ENCODE measurements at regions not wholly inside any gene's neighbourhood (a gene's known extent, or its start where the extent isn't known, plus 50 kb on each side); places are given as distances from the start of the nearest gene placed in this dataset.
A peak's percentile ranks its signal among the peaks of the same experiment; 100 is the strongest.
"Not testable (repeated sequence)": the region's sequence is repeated elsewhere in the genome, so short reads cannot be mapped to it uniquely, and the experiment has no call there.

DNA sequence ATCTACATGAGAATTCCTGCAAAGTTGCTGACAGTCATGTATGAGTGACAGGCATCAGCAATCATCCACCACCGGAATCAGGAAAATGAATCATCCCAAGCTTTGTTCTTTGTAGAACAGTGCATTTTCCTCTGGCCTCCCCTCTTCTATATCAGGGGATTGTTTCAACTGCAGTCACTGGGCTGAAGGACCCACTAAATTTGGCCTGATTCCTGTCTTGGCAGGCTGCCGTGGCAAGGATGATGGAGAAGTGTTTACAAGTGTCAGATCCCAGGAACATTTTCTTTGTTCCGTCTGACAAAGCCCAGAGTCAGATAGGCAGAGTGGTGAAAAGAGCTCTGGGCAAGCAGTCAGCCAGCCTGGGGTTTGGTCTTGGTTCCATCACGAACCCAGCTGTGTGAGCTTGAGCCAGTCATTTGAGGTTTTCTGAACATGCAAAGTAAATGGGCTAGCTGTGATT, 175.1 kb upstream of the TSC22D2 start:
- no peak for TF ChIP-seq CTCF (IDR thresholded peaks at IDR 0.05; ENCODE audit: borderline replicate concordance, control extremely low read depth, extremely low read depth, insufficient read depth, missing control alignments)
- DNase-seq (ENCODE audit: low spot score), result no peak
- in situ Hi-C loops (cut with MboI; ENCODE audit: low sequenced_read_pairs, unreplicated experiment), result no loop called here

DNA sequence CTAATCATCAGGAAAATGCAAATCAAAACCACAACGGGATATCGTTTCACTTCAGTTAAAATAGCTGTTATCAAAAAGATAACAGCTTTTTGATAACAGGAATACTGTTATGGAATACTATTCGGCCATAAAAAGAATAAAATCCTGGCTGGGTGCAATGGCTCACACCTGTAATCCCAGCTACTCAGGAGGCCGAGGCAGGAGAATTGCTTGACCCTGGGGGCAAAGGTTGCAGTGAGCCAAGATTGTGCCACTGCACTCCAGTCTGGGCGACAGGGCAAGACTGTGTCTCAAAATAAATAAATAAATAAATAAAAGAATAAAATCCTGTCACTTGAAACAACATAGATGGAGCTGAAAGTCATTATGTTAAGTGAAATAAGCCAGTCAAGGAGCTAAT, 178.1 kb upstream of the TSC22D2 start:
- TF ChIP-seq CTCF (IDR thresholded peaks at IDR 0.05; ENCODE audit: borderline replicate concordance, control extremely low read depth, extremely low read depth, insufficient read depth, missing control alignments), result no peak
- no peak for DNase-seq (ENCODE audit: low spot score)
- in situ Hi-C loops (cut with MboI; ENCODE audit: low sequenced_read_pairs, unreplicated experiment), result no loop called here

DNA sequence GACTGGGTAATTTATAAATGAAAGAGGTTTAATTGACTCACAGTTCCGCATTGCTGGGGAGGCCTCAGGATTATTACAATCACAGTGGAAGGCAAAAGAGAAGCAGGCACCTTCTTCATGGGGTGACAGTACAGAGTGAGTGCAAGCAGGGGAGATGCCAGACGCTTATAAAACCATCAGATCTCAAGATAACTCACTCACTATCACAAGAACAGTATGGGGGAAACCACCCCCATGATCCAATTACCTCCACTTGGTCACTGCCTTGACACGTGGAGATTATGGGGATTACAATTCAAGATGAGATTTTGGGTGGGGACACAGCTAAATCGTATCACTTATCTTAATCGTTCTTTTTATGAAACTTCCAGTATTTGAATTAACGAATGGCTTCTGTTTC, 179.5 kb upstream of the TSC22D2 start:
- in situ Hi-C loops (cut with MboI; ENCODE audit: low sequenced_read_pairs, unreplicated experiment), result loop anchor here (10.0 kb wide), 1 partner anchor 266 kb away; no protein-coding TSS in a partner anchor
- DNase-seq (ENCODE audit: low spot score), result not testable (repeated sequence)

GRCh38 chr3:150227839-150228238, 180.3 kb upstream of the TSC22D2 start:
- in situ Hi-C loops (cut with MboI; ENCODE audit: low sequenced_read_pairs, unreplicated experiment), result loop anchor here (10.0 kb wide), 1 partner anchor 267 kb away; no protein-coding TSS in a partner anchor
- peak; percentile 54 for DNase-seq (ENCODE audit: low spot score)
- peak; percentile 57 for TF ChIP-seq CTCF (IDR thresholded peaks at IDR 0.05; ENCODE audit: borderline replicate concordance, control extremely low read depth, extremely low read depth, insufficient read depth, missing control alignments)

DNA sequence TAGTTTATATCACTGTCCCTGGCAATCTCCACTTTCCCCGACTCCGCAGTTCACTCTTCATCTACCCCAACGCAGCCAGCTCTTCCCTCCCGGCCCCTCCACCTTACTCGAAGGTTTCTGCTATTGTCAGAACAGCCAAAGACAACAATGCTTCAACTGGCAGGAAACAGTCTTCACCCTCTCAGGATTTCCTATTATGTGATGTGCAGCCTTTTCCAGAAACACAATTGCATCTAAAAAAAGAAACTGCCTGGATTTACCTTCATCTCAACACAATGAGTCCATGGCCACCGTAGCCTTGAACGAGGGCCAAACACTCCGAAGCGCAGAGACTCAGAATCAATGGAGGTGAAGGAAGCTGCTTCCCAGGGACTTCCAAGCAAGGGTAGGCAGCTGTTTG, 182.1 kb upstream of the TSC22D2 start:
- no peak for DNase-seq (ENCODE audit: low spot score)
- in situ Hi-C loops (cut with MboI; ENCODE audit: low sequenced_read_pairs, unreplicated experiment), result loop anchor here (10.0 kb wide), 1 partner anchor 269 kb away; no protein-coding TSS in a partner anchor
- no peak for TF ChIP-seq CTCF (IDR thresholded peaks at IDR 0.05; ENCODE audit: borderline replicate concordance, control extremely low read depth, extremely low read depth, insufficient read depth, missing control alignments)

DNA sequence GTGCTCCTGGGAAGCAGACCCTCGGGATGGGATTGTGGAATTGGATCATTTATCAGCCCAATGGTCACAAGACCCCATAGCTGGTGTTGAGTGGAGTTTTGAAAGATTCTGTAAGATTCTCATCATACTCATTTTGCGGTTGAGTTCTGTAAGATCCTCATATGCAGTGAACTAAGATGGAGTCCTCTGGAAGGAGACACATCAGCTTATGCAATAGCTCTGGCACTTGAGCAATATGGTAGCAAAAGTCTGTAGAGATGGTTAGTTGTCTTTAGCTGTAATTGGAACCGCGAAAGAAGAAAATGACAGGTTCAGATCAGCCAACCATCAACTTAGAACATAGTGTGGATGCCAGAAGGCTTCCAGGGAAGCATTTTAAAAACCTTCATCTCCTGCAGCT, 184.5 kb upstream of the TSC22D2 start:
- no peak for TF ChIP-seq CTCF (IDR thresholded peaks at IDR 0.05; ENCODE audit: borderline replicate concordance, control extremely low read depth, extremely low read depth, insufficient read depth, missing control alignments)
- in situ Hi-C loops (cut with MboI; ENCODE audit: low sequenced_read_pairs, unreplicated experiment), result loop anchor here (10.0 to 25.0 kb wide), 2 partner anchors 271 to 711 kb away; no protein-coding TSS in a partner anchor
- DNase-seq (ENCODE audit: low spot score), result no peak

DNA sequence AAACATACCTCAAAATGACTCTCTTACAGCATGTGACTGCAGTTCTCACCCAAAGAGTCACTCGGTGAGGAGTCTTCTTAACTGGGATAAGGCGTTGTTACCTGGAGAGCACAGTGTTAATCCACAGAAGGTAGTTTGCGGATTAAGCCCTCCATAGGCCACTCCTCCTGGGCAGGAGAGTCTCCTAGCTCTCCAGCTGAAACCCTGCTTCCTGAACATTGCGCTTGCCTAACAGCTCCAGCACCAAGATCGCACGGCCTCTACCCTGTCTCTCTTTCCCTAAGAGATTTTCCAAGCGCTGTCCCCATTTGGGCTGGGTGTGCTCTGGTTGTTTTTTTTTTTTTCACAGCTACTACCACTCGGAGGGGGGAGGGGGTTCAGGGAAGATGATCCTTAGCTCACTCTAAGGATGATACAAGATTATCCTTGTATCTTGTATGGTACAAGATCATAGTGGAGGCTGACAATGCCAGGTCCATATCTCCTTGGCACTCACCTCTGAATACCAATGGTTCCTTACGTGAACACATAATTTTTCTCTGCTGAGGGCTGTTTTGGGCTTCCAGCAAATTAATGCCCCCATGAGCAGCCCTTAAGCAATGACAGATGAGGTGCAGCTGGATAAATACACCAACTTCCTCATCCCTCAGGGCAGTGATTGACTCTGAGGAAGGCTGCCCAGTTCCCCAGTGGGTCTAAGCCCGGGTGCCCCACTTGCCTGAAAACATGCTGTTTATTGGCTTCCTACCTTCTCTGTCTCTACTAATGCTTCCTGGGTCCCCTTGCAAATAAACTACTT, 185.2 kb upstream of the TSC22D2 start:
- DNase-seq (ENCODE audit: low spot score), result no peak
- no peak for TF ChIP-seq CTCF (IDR thresholded peaks at IDR 0.05; ENCODE audit: borderline replicate concordance, control extremely low read depth, extremely low read depth, insufficient read depth, missing control alignments)
- in situ Hi-C loops (cut with MboI; ENCODE audit: low sequenced_read_pairs, unreplicated experiment), result loop anchor here (10.0 to 25.0 kb wide), 2 partner anchors 272 to 711 kb away; no protein-coding TSS in a partner anchor

Data from GM13976 (cell line).